Endothelial cell of umbilical vein (primary cell): ENCODE measurements at regions not wholly inside any gene's neighbourhood (a gene's known extent, or its start where the extent isn't known, plus 50 kb on each side); places are given as distances from the start of the nearest gene placed in this dataset.

Experiments
- BruUV-seq: library from RNA; stranded (reverse); fragments of 400-500 nt; replicated peaks from 2 replicates; lab custom pipeline; 2021; lab: Mats Ljungman, UMichigan
- CTCF ChIA-PET: fragments of 300-600, 350-600 bp; sonication (Branson Sonifier 250); formaldehyde crosslinking; loops from one replicate; lab custom pipeline; 2021; ENCODE audit warnings: antibody characterized with exemption, inconsistent platforms; lab: Charles Lee
- POLR2A ChIA-PET: fragments of 300-600, 350-600 bp; sonication (Branson Sonifier 250); formaldehyde crosslinking; loops from one replicate; lab custom pipeline; 2021; ENCODE audit warnings: antibody characterized with exemption, inconsistent platforms; lab: Charles Lee
- DNase-seq: peaks from one replicate; pipeline ENCODE4 v3.0.0-alpha.2; 2011; ENCODE audit warnings: low read depth, low spot score
- FAIRE-seq: peaks from 2 replicates; lab custom pipeline; 2011; peaks lifted over from hg19 to GRCh38; lab: Jason Lieb, UNC
- H2AFZ ChIP-seq: 2 replicates; pipeline ENCODE4 v1.6.0; 2012; ENCODE audit warnings: low read depth, low read length, control low read depth, inconsistent platforms
- H3K27ac ChIP-seq: 2 replicates; pipeline ENCODE4 v1.5.1; 2011; ENCODE audit warnings: low read depth, mild to moderate bottlenecking, control low read depth, low read length, moderate library complexity; ENCODE audit not compliant: insufficient read depth
- H3K27me3 ChIP-seq, 2 experiments: 2 replicates each; pipeline versions ENCODE4 v1.6.0 to v1.6.1; 2011; ENCODE audit warnings: low read length in 2 of 2, mixed read lengths in 1 of 2; ENCODE audit not compliant: control insufficient read depth in 2 of 2, insufficient read depth in 2 of 2
- H3K36me3 ChIP-seq, 2 experiments: 2 replicates in 1 of 2; 3 replicates in 1 of 2; pipeline ENCODE4 v1.5.1; 2011; ENCODE audit warnings: low read length in 2 of 2, mild to moderate bottlenecking in 1 of 2, moderate library complexity in 1 of 2; ENCODE audit not compliant: control insufficient read depth in 2 of 2, insufficient read depth in 2 of 2; ENCODE audit errors: extremely low read depth in 1 of 2
- H3K4me1 ChIP-seq: 3 replicates; pipeline ENCODE4 v1.5.1; 2011; ENCODE audit warnings: mild to moderate bottlenecking, low read length; ENCODE audit not compliant: control insufficient read depth, insufficient read depth; ENCODE audit errors: extremely low read depth
- H3K4me2 ChIP-seq: 2 replicates; pipeline ENCODE4 v1.6.1; 2011; ENCODE audit warnings: low read length, control low read depth, mixed read lengths; ENCODE audit not compliant: insufficient read depth
- H3K4me3 ChIP-seq, 3 experiments: fragments of 200-600 bp in 1 of 3; sonication (generic), shearing (Covaris generic) in 1 of 3; replicated peaks in 1 of 3; 2 replicates each; pipeline ENCODE4 v1.5.1; 2011 to 2016; ENCODE audit warnings: control low read depth in 3 of 3, low read length in 3 of 3, mild to moderate bottlenecking in 2 of 3, inconsistent platforms in 1 of 3, low read depth in 1 of 3, moderate library complexity in 1 of 3; ENCODE audit not compliant: insufficient read depth in 1 of 3
- H3K79me2 ChIP-seq: 2 replicates; pipeline ENCODE4 v1.6.0; 2012; ENCODE audit warnings: low read length, inconsistent platforms; ENCODE audit not compliant: control insufficient read depth, insufficient read depth
- H3K9ac ChIP-seq: replicated peaks from 2 replicates; pipeline ENCODE3; 2011; ENCODE audit warnings: low read length, control low read depth; ENCODE audit not compliant: insufficient read depth; ENCODE audit errors: extremely low read depth
- H3K9me1 ChIP-seq: replicated peaks from 3 replicates; pipeline ENCODE4 v1.6.0; 2011; ENCODE audit warnings: mild to moderate bottlenecking, low read length; ENCODE audit not compliant: control insufficient read depth, insufficient read depth; ENCODE audit errors: extremely low read depth
- H3K9me3 ChIP-seq: replicated peaks from 2 replicates; pipeline ENCODE4 v1.5.1; 2012; ENCODE audit warnings: low read length, inconsistent platforms; ENCODE audit not compliant: control insufficient read depth, insufficient read depth
- H4K20me1 ChIP-seq: replicated peaks from 2 replicates; pipeline ENCODE3; 2011; ENCODE audit warnings: mild to moderate bottlenecking, low read length; ENCODE audit not compliant: control insufficient read depth, insufficient read depth; ENCODE audit errors: extremely low read depth
- CTCF ChIP-seq, 2 donors: IDR thresholded peaks; 1 replicate in 1 of 2; 2 replicates in 1 of 2; pipeline ENCODE4 v1.5.1; 2011; ENCODE audit warnings: low read length in 2 of 2, mild to moderate bottlenecking in 2 of 2, moderate library complexity in 2 of 2, control low read depth in 1 of 2, inconsistent platforms in 1 of 2, low read depth in 1 of 2; ENCODE audit not compliant: insufficient read depth in 1 of 2; ENCODE audit errors: extremely low read depth in 1 of 2
- EZH2 ChIP-seq: IDR thresholded peaks from 2 replicates; pipeline ENCODE4 v1.6.1; 2012; ENCODE audit warnings: borderline replicate concordance, low read depth, mild to moderate bottlenecking, moderate library complexity, low read length, inconsistent platforms; ENCODE audit not compliant: severe bottlenecking
- GATA2 ChIP-seq: IDR thresholded peaks from 2 replicates; pipeline ENCODE4 v1.7.0; 2011; ENCODE audit warnings: low read depth, mild to moderate bottlenecking, moderate library complexity, mixed read lengths, low read length; ENCODE audit not compliant: insufficient read length, insufficient read depth
- JUN ChIP-seq: IDR thresholded peaks from 2 replicates; pipeline ENCODE4 v1.6.1; 2011; ENCODE audit warnings: borderline replicate concordance, low read depth; ENCODE audit not compliant: insufficient read length, insufficient read depth
- MAX ChIP-seq: IDR thresholded peaks from 2 replicates; pipeline ENCODE4 v1.6.1; 2011; ENCODE audit not compliant: insufficient read depth, insufficient read length
- POLR2A ChIP-seq: IDR thresholded peaks from 2 replicates; pipeline ENCODE4 v1.6.1; 2012; ENCODE audit warnings: low read depth, mild to moderate bottlenecking, control low read depth, low read length
- POLR2AphosphoS5 ChIP-seq: IDR thresholded peaks from 2 replicates; pipeline ENCODE4 v1.6.1; 2012; ENCODE audit warnings: low read depth, mild to moderate bottlenecking, control low read depth, low read length, moderate library complexity; ENCODE audit not compliant: insufficient read depth
- dilution Hi-C: fragments of 300-500 bp; cut with MboI; formaldehyde crosslinking; loops from one replicate; pipeline ENCODE4 v1.15.0; 2019; ENCODE audit warnings: low sequenced_read_pairs; ENCODE audit not compliant: extremely low pct_ligation_motif_present
- intact Hi-C: fragments of 100-400 bp; cut with micrococcal nuclease; formaldehyde crosslinking; loops from one replicate; pipeline ENCODE4 v1.10.0; 2022

DNA sequence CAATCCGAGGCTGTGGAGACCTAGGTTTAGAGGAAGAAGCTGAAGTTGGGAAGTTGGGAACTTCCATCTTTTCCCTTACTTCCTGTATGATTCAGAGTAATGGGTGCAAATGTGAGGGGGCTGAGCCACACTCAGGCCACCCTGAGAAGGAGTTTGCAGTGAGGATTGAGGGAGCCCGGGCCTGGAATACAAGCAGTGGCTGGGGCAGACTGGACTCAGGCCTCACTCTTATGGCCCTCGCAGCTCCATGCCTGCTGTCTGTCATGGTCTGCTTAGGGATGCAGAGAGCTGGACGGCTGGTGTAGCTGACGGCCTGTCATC lies 73.7 kb upstream of the RAB4A start:
- DNase-seq: no peak

More for the DNA sequence above, 73.7 kb upstream of the RAB4A start:
- H3K4me3 ChIP-seq: no peak overlapping the region
- no peak for FAIRE-seq
- H4K20me1 ChIP-seq: no peaks in the 10 kb centered on the region
- H3K9ac ChIP-seq: no peak overlapping the region
- no peak overlapping the region for H3K27ac ChIP-seq
- CTCF ChIA-PET: no interaction called here
- no peak overlapping the region for H2AFZ ChIP-seq
- H3K9me3 ChIP-seq: no peaks in the 10 kb centered on the region
- H3K9me1 ChIP-seq: no peaks in the 10 kb centered on the region
- H3K4me2 ChIP-seq: no peak overlapping the region
- H3K79me2 ChIP-seq: no peaks in the 10 kb centered on the region
- POLR2A ChIA-PET: no interaction called here
- no peaks in the 10 kb centered on the region for H3K27me3 ChIP-seq
- no peaks in the 10 kb centered on the region for H3K4me1 ChIP-seq
- H3K36me3 ChIP-seq: no peaks in the 10 kb centered on the region
- BruUV-seq: no TSS peak
- intact Hi-C loops: no loop called here
- dilution Hi-C loops: no loop called here
- TF ChIP-seq GATA2 (no peak), JUN (no peak), POLR2A (no peak), MAX (no peak), POLR2AphosphoS5 (no peak), EZH2 (no peak), CTCF (IDR thresholded peaks at IDR 0.05; ENCODE audit: extremely low read depth in 1 of 2, insufficient read depth in 1 of 2, low read depth in 1 of 2, low read length in 2 of 2) (no peak)
